Endodermal cell (in vitro differentiated cells): ENCODE measurements at regions not wholly inside any gene's neighbourhood (a gene's known extent, or its start where the extent isn't known, plus 50 kb on each side); places are given as distances from the start of the nearest gene placed in this dataset.

Experiments
- DNase-seq: peaks from one replicate; pipeline ENCODE4 v3.0.0-alpha.2; 2017
- H3K27ac ChIP-seq: 2 replicates; pipeline ENCODE4 v1.5.1; 2013; ENCODE audit warnings: mild to moderate bottlenecking, low read depth, low read length, moderate library complexity
- H3K27me3 ChIP-seq: 2 replicates; pipeline ENCODE4 v1.6.1; 2013; ENCODE audit warnings: mild to moderate bottlenecking, low read length, moderate library complexity; ENCODE audit not compliant: insufficient read depth, control insufficient read depth, poor library complexity, severe bottlenecking
- H3K36me3 ChIP-seq: 2 replicates; pipeline ENCODE4 v1.7.0; 2013; ENCODE audit warnings: mild to moderate bottlenecking, low read length, moderate library complexity; ENCODE audit not compliant: control insufficient read depth, insufficient read depth
- H3K4me1 ChIP-seq: one replicate; pipeline ENCODE4 v1.7.0; 2013; ENCODE audit warnings: low read length; ENCODE audit not compliant: control insufficient read depth, insufficient read depth
- H3K4me3 ChIP-seq: 2 replicates; pipeline ENCODE4 v1.5.1; 2013; ENCODE audit warnings: mild to moderate bottlenecking, low read length, moderate library complexity
- H3K9ac ChIP-seq: 2 replicates; pipeline ENCODE4 v1.6.1; 2013; ENCODE audit warnings: mild to moderate bottlenecking, low read length, moderate library complexity; ENCODE audit not compliant: poor library complexity, severe bottlenecking; ENCODE audit errors: extremely low read depth
- H3K9me3 ChIP-seq: 2 replicates; pipeline ENCODE4 v1.6.1; 2013; ENCODE audit warnings: mild to moderate bottlenecking, low read length, moderate library complexity; ENCODE audit not compliant: control insufficient read depth
- H3K27ac Mint-ChIP-seq: 2 replicates; pipeline ENCODE4 v1.8.0; 2020; ENCODE audit warnings: mixed read lengths
- H3K27me3 Mint-ChIP-seq: 2 replicates; pipeline ENCODE4 v1.8.0; 2021; ENCODE audit warnings: mild to moderate bottlenecking, mixed read lengths; ENCODE audit not compliant: insufficient read depth
- H3K36me3 Mint-ChIP-seq: 2 replicates; pipeline ENCODE4 v1.8.0; 2020; ENCODE audit warnings: low read depth, mixed read lengths
- H3K4me1 Mint-ChIP-seq: 2 replicates; pipeline ENCODE4 v1.8.0; 2020; ENCODE audit warnings: mixed read lengths
- H3K4me3 Mint-ChIP-seq: 2 replicates; pipeline ENCODE4 v1.8.0; 2020; ENCODE audit warnings: mild to moderate bottlenecking, moderate library complexity, mixed read lengths
- H3K9me3 Mint-ChIP-seq: 2 replicates; pipeline ENCODE4 v1.8.0; 2020; ENCODE audit warnings: mild to moderate bottlenecking, mixed read lengths
- WGBS, 2 experiments: methylation state at CpG; one replicate each; pipeline versions ENCODE4 v1.1.5 to v1.1.7; 2013; ENCODE audit warnings: missing lambda C conversion rate in 2 of 2, mixed read lengths in 1 of 2; ENCODE audit not compliant: insufficient coverage in 1 of 2, insufficient read length in 1 of 2; 5-methylcytosine and 5-hydroxymethylcytosine counted together
- TF ChIP-seq, protein P1 (sequence below): fragments of 200-600 bp; sonication (generic); conservative IDR thresholded peaks from 2 replicates; pipeline ENCODE4 v1.5.0; 2021; ENCODE audit warnings: antibody characterized with exemption, mild to moderate bottlenecking

DNA sequence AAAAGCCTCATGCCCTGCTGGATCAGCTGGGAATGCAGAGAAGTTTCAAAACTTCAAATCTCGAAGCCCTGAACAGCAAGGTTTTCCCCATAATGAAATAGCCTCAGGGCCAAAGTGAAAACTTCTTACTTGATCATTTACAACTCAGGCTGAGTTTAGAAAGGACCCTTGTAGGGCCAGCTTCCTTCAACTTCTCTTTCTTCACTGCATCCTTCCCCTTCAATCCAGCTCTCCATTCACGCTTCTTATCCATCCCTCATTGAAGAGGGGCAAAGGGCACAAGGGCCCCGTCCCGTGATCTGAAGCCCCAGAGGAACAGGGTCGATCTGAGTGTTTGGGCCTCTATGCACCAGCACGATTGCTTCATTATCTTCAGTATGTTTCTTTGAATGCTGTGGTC lies 392.2 kb upstream of the CELF2 start:
- H3K36me3 Mint-ChIP-seq: no peaks in the 10 kb centered on the region

GRCh38 chr10:10626734-10627133 lies 390.9 kb upstream of the CELF2 start:
- H3K27ac ChIP-seq: no peak overlapping the region
- no peak for DNase-seq
- no peaks in the 10 kb centered on the region for H3K9me3 ChIP-seq
- Mint-ChIP-seq H3K4me3 (no peak overlapping the region), H3K9me3 (no peaks in the 10 kb centered on the region), H3K4me1 (peaks cover 16% of the 10 kb centered on the region), H3K27ac (no peak overlapping the region), H3K27me3 (peaks cover 3% of the 10 kb centered on the region), H3K36me3 (no peaks in the 10 kb centered on the region)
- H3K4me1 ChIP-seq: peaks cover 10% of the 10 kb centered on the region
- TF ChIP-seq, protein P1, sequence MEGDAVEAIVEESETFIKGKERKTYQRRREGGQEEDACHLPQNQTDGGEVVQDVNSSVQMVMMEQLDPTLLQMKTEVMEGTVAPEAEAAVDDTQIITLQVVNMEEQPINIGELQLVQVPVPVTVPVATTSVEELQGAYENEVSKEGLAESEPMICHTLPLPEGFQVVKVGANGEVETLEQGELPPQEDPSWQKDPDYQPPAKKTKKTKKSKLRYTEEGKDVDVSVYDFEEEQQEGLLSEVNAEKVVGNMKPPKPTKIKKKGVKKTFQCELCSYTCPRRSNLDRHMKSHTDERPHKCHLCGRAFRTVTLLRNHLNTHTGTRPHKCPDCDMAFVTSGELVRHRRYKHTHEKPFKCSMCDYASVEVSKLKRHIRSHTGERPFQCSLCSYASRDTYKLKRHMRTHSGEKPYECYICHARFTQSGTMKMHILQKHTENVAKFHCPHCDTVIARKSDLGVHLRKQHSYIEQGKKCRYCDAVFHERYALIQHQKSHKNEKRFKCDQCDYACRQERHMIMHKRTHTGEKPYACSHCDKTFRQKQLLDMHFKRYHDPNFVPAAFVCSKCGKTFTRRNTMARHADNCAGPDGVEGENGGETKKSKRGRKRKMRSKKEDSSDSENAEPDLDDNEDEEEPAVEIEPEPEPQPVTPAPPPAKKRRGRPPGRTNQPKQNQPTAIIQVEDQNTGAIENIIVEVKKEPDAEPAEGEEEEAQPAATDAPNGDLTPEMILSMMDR: no peak
- WGBS, 2 experiments: 92 to 95% methylated on average over 8 to 9 of the region's 9 CpGs
- H3K27me3 ChIP-seq: no peaks in the 10 kb centered on the region
- H3K9ac ChIP-seq: no peak overlapping the region
- H3K4me3 ChIP-seq: no peak overlapping the region
- no peaks in the 10 kb centered on the region for H3K36me3 ChIP-seq

More for the DNA sequence above, 392.2 kb upstream of the CELF2 start:
- TF ChIP-seq, protein P1: no peak
- no peak overlapping the region for H3K9ac ChIP-seq
- no peak overlapping the region for H3K4me3 ChIP-seq
- no peaks in the 10 kb centered on the region for H3K36me3 ChIP-seq
- no peak overlapping the region for H3K27ac ChIP-seq
- 88 to 94% methylated on average over 6 of the region's 6 CpGs for WGBS, 2 experiments
- no peak overlapping the region for H3K4me3 Mint-ChIP-seq
- H3K27me3 Mint-ChIP-seq: no peaks in the 10 kb centered on the region
- no peak for DNase-seq
- H3K4me1 Mint-ChIP-seq: peaks cover 15% of the 10 kb centered on the region
- H3K9me3 ChIP-seq: no peaks in the 10 kb centered on the region
- no peak overlapping the region for H3K27ac Mint-ChIP-seq
- H3K4me1 ChIP-seq: peaks cover 10% of the 10 kb centered on the region
- H3K9me3 Mint-ChIP-seq: peaks cover under 1% of the 10 kb centered on the region
- no peaks in the 10 kb centered on the region for H3K27me3 ChIP-seq

- Mint-ChIP-seq H3K4me3 (no peak overlapping the region), H3K36me3 (no peaks in the 10 kb centered on the region), H3K9me3 (no peaks in the 10 kb centered on the region), H3K27me3 (peaks cover 3% of the 10 kb centered on the region), H3K4me1 (peaks cover 17% of the 10 kb centered on the region), H3K27ac (no peak overlapping the region)
- no peak overlapping the region for H3K4me3 ChIP-seq
- H3K36me3 ChIP-seq: no peaks in the 10 kb centered on the region
- no peaks in the 10 kb centered on the region for H3K9me3 ChIP-seq
- TF ChIP-seq, protein P1: no peak
- no peaks in the 10 kb centered on the region for H3K27me3 ChIP-seq
- 89% methylated on average over 1 of the region's 1 CpG; no CpG with 5 or more reads in 1 of the 2 experiments for WGBS, 2 experiments
- H3K9ac ChIP-seq: no peak overlapping the region
- peaks cover 10% of the 10 kb centered on the region for H3K4me1 ChIP-seq
- DNase-seq: no peak
- H3K27ac ChIP-seq: no peak overlapping the region
These were observed 390.3 kb upstream of the CELF2 start for GRCh38 chr10:10627414-10627813.
